GM21526 (cell line): ENCODE measurements at regions not wholly inside any gene's neighbourhood (a gene's known extent, or its start where the extent isn't known, plus 50 kb on each side); places are given as distances from the start of the nearest gene placed in this dataset.

Experiments
- ATAC-seq: cut with Tn5 transposase; IDR thresholded peaks from one replicate; pipeline ENCODE4 v1.9.1; 2021; ENCODE audit warnings: moderate library complexity; ENCODE audit not compliant: unreplicated experiment, low FRiP score

DNA sequence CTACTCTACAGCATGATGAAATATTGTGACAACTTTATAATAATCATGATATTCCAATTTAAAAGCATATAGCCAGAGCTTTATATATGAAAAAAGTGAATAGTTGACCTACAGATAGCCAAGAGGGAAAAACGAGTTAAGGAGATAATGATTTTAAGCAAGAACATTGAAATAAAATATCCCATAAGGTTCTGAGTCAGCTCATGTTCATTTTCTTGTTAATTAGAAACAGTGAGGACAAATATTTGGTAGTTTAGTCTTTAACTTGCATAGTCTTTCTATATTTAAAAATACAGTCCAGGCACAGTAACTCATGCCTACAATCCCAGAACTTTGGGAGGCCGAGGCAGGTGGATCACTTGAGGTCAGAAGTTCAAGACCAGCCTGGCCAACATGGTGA lies 55.8 kb upstream of the CDH6 start:
- no peak for ATAC-seq

DNA sequence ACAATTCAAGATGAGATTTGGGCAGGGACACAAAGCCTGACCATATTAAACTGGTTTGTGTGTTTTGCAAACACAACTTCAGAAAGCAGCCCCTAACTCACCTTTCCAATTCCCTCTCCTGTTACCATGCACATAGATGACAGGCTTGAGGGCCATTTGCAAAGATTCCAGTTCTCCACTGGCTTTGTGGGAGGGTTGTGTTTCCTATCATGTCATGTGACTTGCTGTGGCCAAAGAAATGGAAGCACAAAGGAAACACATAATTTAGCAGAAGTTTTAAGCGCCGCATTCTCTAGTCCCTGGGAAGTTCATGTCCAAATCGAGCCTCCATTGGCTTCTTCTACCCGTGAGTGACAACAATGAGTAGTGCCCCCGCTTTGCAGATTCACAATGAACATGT lies 57.9 kb upstream of the CDH6 start:
- no peak for ATAC-seq

DNA sequence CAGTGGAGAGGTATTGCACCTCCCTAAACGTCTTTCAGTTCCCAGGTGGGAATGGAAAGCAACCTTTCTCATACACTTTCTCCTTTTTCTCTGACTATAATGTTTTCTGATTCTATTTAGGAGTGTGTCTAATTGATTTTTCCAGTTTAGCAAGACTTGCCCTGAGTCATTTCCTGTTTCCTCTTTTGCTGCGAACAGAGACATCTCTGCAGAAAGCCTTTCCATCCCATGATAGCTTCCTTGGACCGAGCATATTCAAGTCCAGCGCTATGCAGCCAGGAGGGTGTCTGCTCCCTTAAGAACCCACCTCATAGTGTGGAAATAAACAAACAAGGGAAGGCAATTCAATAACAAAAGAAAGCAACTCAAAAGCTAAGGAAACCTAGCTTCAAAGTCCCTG lies 60.0 kb upstream of the CDH6 start:
- no peak for ATAC-seq

DNA sequence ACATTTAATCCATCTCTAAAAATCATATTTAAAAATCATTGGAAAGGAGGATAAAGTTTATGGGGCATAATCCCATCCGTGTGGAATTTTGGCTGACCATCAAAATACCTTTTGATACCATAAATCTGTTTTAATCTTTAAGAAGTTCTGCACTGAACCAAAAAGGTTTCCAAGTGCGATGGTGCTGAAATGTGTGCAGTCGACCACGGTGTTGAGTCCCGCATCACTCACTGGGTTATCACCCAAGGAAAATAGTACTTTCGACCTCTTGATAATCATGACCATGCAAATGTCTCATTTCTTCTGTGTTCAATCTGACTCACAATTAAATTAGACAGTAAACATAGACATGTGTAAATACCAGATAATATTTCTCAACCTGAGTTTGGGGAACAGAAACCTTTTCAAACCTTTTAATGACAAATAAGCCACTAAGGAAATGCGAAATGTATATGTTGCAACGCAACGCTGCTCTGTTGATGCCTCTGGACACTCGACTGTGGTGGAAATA lies 62.0 kb upstream of the CDH6 start:
- no peak for ATAC-seq

DNA sequence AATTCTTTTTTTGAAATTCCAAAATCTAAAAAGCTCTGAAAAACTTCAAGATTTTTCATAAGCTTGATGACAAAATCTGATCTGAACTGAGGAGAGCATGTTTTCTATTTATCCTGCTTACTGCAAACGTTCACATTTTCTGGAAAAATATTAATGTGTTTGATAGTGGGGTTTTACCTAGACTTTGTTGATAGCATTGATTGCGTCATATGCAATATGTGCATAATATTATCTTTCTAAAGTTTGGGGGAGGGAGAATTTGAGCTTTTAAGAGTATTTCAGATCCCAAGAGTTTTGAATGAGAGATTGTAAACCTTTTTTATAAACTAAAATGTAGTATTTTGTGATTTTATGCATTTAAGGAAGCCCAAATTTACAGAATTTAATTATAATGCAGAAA lies 62.8 kb upstream of the CDH6 start:
- no peak for ATAC-seq

DNA sequence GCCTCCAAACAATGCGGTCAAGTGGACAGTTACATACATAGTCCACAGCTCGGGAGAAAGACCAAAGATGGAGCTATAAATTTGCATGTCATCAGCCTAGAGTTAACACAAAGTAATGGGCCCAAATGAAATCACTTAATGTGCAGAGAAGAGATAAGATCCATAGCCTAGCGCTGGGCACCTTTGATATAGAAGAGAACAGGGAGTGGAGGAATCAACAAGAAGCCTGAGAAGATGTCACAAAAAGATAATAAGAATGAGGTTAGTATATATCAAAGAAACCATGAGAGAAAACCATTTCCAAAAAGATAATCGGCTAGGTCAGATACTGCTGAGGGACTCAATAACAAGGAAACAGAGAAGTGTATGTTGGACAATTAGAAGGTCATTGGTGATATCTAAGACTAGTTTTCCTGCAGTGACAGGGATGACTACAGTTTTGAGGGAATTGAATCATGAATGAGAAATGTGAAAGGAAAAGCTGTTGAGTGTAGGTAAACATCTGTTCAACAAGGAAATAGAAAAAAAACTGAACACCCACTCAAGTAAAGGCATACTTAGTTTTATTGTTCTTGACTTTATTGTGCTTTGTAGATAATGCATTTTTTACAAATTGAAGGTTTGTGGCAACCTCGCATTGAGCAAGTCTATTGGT lies 68.7 kb upstream of the CDH6 start:
- ATAC-seq: no peak

DNA sequence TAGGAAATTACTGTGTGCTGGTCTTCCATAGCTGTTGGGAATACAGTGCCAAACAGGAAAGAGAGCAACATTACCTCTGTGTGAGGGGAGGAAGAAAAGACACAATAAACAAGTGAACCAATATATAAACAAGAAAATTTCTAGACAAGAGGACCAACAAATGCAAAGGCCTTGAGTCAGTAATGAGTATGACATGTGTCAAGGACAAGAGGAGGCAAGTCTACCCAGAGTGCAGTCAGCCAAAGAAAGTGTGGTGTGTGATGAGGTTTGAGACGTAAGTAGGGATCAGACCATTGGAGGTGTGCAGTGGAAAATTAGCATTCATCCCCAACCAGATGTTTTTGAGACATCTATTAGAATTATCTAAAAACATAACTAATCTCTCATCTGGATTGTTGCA lies 69.5 kb upstream of the CDH6 start:
- ATAC-seq: no peak

DNA sequence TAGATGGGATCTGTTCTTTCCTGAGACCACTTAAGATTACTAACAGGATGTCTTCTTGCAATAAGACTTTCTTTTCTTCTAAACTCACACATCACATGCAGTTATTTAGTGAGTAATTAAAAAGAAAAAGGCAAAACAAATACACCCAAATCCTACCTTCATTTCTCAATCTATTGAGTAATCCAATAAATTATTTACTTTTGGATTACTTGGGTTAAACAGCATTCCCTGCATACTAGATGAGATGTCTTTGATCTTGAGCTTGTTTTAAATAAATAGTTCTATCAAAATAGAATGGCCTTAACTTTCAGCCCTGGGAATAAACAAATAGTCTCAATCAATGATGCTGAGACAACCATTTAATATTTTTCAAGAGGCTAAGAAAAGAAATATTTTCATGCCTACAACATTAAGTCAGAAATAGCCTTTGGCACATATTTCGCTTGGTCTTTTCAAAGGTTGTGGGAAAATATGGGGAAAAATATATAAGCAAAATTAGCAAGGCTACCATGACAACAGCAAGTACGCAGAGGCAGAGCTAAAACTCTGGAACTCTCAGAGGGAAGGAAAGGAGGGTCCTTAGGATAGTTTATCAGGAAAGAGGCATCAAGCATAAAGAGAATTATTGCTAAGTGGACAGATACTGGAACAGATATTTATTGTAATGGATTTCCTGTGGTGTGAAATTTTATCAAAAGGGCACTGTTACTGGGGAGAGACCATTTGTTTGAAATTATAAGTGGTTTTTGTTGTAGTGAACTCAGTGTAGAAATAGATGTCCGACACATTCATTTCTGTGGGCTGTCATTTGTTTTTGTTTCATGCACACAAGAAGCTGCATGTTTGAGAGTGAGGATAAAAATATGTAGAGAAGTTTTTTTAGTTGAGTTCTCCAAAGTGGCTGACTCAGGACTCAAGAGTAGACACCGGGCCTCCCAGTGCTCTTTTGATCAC lies 70.2 kb upstream of the CDH6 start:
- ATAC-seq: no peak

DNA sequence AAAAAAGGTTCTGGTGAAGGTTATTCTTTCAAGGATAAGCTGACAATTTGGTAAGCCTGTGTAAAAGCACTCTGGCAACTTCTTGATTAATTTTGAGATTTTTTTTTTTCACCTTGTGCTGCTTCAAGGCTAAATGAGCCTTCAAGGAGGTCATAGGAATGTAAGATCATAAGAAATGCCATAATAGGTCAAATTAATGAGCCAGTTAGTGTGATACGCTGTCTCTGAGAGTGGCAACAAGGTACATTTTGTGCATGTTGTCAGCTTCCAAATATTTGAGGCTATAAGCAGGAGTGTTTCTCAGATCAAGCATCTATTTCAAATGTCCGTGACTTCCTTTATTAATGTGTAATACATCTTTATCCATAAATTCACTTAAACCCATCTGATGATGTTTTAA lies 72.3 kb upstream of the CDH6 start:
- no peak for ATAC-seq

DNA sequence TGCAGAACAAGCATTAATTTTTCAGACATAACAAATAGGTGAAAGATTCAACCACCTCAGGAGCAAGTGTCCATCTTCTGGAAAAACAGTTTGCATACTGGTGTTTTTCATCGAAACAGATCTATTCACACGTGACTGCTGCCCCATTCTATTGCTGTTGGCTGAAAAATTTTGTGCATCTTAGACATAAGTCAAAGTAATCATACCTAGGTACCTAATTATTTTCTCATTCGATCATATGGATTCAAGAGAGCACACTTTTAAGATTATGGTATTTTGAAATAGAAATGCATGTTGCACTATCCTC lies 72.9 kb upstream of the CDH6 start:
- ATAC-seq: no peak

DNA sequence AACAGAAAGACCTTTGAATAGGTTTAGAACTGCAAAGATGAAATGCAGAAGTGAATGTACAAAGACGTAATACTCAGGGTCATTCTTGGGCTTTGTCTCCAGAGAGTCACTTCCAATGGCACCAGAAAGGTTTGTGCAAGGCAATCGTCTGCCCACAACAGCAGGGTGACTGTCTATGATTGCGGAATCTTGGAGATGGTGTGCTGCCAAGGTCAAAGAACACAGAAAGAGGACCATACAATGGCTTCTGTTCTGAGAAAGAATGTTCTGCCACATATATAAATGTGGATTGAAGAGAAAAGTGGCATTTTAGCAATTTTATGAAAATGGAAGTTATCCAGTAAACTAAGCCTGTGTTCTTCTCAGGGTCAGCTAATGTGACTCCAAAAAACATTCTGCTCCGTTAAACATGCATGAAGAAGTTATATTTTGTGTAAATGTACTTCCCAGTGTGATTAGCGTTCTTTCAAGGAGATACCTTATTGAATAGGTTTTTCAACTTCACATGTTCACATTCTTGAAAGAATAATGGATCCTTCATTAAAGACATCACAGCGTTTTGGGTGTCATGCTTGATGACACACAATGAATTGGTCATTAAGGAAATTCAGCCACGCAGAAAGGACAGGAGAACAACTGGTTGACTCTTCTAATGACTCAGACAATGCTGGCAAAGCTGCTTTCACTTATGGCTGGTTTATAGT lies 73.4 kb upstream of the CDH6 start:
- ATAC-seq: no peak

DNA sequence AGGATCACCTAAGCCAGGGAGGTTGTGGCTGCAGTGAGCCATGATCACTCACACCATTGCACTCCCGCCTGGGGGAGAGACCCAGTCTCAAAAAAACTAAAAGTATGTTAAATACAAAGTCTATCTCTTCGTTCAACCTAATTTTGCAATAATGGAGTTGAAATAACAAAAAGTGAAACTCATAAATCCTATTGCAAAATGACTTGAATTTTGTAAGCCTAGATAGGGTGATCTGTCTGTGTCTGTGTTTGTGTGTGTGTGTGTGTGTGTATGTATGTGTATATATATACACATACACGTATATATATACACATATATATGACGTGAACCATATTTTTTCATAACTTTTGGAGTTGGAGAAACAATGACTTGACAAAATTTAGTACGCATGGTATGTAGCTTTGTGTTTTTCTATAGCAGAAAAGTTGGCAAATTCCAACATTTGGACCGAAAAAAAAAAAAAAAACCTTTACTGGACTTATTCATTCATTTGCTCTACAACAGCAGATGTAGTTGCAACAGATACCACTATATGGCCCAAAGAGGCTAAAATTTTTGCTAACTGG lies 76.9 kb upstream of the CDH6 start:
- no peak for ATAC-seq

DNA sequence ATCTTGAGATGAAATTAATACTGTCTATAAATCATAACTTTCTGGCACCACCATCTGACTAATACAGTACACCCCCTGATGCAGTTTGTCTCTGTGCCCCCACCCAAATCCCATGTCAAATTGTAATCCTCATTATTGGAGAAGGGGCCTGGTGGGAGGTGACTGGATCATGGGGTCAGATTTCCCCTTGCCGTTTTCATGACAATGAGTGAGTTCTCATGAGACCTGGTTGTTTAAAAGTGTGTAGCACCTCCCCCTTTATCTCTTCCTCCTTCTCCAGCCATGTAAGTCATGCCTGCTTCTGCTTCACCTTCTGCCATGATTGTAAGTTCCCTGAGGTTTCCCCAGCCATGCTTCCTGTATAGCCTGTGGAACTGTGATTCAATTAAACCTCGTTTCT lies 78.7 kb upstream of the CDH6 start:
- no peak for ATAC-seq

DNA sequence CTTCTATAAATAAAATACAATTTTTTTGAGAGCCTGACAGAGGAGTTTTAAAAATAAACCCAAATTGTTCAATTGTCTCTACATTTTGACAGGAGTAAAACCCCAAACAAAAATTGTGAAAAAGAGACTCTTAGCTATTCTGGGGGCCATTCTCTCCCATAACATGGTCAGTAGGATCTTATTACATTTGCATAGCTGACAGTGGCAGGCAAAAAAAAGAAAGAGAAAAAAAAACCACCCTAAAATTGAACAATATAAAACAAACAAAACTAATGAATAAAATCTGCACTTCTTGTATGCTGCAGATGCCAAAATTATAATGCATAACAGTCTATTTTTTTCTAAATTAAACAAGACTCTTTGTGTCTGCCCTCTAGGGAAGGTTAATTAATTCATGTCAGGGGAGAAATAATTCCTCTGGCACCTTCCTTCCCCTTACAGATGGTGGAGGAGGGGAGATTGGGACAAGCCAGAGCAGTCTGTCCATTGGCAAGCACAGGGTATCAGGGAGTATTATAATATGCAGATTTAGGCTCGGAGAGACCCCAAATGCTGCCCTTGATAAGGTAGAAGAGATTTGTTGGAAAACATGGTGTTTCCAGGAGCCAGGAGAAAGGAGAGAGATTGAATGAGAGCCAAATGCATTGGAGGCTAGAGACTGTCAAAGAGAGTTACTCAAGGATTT lies 79.7 kb upstream of the CDH6 start:
- no peak for ATAC-seq

DNA sequence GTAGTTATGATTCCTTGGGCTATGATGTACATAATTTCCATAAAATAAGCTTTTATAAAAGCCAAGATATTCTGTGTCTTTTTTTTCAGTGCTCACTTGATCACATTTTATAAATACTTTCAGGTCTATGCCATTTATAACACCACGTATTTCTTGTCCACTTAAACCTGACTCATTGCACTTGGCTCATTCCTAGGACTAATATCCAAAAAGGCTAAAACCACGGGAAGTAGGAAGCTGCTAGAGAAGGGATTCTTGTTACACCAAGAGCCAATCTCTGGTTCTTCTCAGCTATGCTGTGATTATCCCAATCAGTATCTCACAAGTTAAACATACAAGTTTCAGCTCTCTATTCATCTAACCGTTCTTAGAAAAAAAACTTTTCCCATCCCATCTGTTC lies 80.4 kb upstream of the CDH6 start:
- ATAC-seq: no peak

DNA sequence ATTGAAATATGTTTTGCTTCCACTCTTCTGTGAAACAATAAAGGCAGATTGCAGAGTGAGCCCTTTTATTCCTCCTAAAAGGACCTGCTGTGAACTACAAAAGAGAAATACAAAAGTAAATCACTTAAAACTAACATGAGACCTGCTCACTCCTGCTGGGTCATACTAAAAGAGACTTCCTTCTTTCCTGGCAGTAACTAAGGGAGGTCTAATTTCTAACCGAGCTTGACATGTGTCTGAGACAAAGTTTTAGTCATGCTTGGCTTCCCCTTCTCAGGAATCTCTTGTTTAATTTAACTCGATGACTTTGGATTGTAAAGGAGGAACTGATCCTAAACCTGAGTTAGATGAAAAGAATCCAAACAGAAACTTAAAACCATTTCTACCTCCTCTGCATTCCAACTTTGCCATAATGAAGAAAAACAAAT lies 86.4 kb upstream of the CDH6 start:
- no peak for ATAC-seq

DNA sequence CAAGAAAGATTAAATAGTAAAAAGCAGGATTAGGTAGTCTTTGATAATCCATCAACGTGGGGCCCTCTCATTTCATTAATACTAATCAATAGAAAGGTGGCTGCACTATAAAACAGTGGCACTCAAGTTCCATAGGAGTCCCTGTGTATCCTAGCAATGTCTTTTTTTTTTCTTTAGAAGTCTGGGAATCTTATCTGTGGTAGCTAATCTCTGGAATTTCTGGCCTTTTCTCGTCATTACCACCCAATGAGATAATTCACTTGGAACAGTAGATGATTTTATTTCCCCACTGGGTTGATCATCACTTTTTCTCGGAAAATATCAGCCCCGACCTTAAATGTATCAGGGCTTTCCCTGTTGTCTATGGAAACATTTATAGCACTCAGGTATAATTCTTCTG lies 86.8 kb upstream of the CDH6 start:
- no peak for ATAC-seq

DNA sequence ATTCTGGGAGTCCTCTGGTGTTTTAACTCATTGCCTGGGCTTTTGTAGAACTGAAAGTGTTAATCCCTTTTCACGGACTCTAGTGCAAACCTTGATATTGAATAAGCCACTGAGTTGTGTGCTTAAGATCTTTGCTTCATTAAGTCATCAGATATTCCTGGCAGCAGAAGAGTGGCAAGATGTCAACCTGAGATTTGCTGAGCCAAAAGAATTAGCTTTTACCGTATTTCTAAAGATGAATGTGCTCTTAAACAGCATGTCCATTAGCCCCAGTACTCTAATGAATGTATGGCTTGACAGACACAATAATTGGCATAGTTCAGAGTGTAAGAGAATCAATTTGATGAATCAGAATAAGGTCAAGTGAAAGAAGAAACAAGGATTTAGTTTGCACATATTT lies 87.2 kb upstream of the CDH6 start:
- ATAC-seq: no peak

DNA sequence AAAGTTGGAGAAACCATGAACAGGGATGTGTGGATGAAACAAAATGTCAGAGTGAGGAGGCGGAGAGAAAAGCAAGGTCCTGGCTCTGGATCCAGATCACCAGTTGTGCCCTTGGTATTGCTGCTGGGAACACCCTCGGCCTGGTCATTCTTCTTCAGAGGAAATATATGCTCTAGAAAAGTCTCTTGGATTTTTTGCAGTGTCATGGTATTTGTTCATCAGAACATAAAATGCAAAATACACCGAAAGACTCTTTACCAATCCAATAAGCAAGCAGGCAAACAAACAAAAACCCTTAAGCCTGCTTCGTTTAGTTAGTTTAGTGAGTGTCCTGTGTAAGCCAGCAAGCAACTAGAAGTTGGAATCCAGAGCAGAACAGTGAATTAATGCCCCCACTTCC lies 88.7 kb upstream of the CDH6 start:
- no peak for ATAC-seq

DNA sequence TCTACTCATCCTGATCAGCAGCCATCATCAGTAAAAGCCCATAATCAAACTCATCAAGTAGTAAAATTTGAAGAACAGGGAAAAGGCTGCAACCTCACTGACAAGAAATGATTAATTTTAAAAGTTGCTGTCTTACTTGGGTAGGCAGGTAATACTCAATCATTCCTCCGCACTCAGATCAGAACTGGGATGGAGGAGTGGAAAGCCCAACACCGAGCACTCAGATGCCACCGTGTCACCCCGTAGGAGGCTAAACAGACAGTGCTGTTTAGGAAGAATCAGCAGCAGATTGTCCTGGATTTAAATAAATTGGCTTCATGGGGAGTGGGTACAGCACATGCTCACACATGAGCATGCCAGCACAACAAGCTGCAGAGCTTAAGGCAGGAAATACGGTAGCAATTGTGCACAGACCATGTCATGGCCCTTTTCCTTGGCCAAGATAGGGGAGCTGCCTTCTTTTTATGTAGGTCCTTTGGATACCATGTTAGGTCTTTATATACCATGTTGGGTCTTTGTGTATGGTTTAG lies 92.6 kb upstream of the CDH6 start:
- ATAC-seq: no peak
